SK-N-DZ (cell line): ENCODE measurements at regions not wholly inside any gene's neighbourhood (a gene's known extent, or its start where the extent isn't known, plus 50 kb on each side); places are given as distances from the start of the nearest gene placed in this dataset.
"Not testable (repeated sequence)": the region's sequence is repeated elsewhere in the genome, so short reads cannot be mapped to it uniquely, and the experiment has no call there.

ENCODE experiments used
- DNase-seq: peaks from one replicate; pipeline ENCODE4 v3.0.0-alpha.2; 2015; ENCODE audit warnings: low spot score

- DNase-seq: no peak
Observed at GRCh38 chr15:61342390-61342789, 113.3 kb upstream of the RORA start.

GRCh38 chr15:61339516-61339915, 110.4 kb upstream of the RORA start:
- DNase-seq: peak; percentile 39

GRCh38 chr15:61337541-61337940, 108.4 kb upstream of the RORA start:
- no peak for DNase-seq

- DNase-seq: no peak
Observed at GRCh38 chr15:61336026-61336638, 107.0 kb upstream of the RORA start.

DNA sequence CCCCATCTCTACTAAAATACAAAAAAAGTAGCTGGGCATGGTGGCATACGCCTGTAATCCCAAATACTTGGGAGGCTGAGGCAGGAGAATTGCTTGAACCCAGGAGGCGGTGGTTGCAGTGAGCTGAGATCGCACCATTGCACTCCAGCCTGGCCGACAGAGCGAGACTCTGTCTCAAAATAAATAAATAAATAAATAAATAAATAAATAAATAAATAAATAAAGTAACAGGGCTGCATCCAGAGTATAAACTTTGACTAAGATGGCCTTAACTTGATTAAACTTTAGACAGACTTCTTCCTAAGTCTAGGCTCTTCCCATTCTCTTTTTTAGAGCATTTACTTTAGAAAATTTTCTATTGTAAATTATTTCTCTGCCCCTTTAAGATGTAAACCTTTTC, 105.6 kb upstream of the RORA start:
- DNase-seq: not testable (repeated sequence)

DNA sequence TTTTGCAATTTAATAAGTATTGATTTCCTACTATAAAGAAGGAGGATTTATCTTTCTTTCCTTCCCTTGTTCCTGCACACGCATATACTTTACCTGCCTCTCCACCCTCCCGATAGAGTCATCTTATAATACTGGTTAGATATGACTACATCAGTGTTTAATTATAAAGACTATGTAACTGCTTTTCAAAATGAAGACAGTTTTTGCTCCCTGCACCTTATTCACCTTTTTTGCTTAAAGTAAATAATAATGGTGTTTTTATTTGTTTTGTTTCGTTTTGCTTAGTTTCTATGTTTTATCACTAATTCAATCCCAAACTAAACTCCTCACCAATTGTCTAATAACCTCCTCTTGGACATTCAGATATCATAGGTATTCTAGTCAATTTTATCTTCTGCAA, 101.9 kb upstream of the RORA start:
- DNase-seq: no peak

- no peak for DNase-seq
Observed at GRCh38 chr15:61327019-61327631, 98.0 kb upstream of the RORA start.

GRCh38 chr15:61319892-61320291, 90.8 kb upstream of the RORA start:
- no peak for DNase-seq

GRCh38 chr15:61318802-61319525, 89.9 kb upstream of the RORA start:
- DNase-seq: no peak

DNA sequence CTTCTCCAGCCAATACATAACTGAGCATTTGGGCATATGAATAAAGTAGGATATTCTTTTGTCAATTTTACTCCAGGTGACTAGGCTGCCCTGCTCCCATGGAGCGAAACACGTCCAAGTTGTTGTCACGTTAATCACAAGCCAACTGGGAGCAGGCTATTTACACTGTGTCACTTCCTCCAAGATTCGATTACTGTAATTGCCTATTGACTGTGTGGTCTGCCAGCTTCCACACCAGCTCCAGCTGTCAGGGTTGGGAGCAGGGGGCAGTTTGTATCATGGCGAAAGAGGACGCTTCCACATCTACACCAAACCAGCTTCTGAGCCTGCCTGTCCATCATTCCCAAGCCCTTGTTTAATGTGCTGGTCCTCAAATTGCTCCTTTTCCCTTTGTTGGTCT, 89.2 kb upstream of the RORA start:
- DNase-seq: peak; percentile 14

DNA sequence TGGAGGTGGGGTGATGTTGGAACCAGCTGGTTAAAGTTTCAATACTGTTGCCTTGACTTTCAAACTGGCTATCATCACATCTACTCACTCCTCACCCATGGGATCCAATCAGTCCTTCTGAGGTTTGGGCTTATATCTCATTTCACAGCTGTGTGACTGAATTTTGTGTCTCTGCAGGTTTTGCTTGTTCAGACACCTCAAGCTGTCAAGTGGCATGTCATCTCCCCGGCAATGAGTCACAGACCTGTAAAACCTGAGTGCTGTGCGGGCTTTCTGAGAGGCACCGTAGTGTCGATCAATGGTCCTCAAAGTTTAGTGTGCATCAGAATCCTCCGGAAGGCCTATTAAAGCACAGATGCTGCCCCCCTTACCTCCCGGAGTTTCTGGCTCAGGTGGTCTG, 86.4 kb upstream of the RORA start:
- DNase-seq: no peak

DNA sequence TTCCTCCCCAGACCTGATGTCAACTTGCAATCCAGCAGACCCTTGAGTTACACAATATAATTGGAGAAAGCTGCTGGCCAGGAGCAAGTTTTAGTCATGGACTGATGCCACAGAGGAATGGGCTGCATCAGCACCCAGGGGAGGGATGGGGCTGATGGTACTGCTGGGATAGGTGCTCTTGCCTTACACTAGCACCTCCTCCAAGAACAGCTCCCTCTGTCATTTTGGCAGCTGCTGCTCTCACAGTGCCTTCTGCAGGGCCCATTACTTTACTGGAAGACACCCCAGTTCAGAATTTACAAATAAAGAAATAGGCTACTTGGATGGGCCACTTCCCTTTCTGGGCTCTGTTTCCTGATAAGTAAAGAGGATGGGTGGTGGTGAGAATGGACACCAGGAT, 85.3 kb upstream of the RORA start:
- DNase-seq: no peak

DNA sequence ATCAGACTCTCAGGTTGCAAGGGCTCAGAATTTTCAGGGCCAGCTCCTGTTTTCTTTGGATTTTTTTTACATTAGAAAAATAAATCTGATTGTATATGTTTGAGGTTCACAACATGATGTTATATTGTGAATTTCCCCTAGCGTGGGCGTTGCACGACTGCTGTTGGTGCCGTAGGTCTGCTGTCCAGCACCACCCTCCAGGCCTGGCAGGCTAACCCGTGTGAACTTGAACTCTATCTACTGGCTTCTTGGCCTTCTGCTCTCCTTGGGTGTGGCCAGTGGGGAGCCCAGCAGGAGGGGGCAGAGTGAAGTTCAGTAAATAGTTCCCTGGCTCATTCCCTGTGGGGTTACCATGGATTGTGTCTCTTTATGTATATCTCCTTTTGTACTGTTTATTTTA, 80.5 kb upstream of the RORA start:
- DNase-seq: no peak

- DNase-seq: no peak
Observed at GRCh38 chr15:61309031-61309511, 80.0 kb upstream of the RORA start.

DNA sequence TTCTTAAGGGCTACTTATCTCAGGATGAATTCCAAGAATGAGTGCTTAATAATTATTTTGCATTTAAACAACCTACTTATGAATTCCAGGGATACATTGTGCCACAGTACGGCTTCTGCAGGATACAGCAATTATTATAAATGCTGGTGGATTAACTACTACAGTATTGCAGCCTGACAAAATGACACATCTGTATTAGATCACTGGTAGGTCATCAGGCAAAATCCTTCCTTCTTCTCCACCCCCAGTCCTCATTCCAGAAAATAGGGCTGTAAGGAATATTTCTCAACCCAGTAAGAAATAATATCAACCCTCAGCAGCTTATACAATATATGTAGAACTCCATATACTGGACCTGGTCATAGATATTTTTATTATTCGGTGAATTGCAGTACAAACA, 79.3 kb upstream of the RORA start:
- no peak for DNase-seq

DNA sequence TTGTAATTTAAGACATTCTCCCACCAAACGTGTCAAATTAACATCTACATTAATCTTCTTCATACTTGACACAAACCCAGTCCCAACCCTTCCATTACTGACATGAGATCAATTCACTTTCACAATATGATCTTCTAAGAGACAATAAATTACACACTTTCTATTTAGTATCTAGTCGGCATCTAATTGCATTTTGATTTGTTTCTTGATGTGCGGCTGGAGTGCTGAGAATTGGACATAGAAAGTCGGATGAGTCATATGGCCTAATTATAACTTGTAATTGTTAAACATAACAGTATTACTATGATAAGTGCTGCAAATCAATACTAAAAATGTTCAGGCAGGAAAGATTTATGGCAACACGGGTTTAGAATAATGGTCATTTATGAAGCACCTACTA, 78.4 kb upstream of the RORA start:
- no peak for DNase-seq

GRCh38 chr15:61301701-61302100, 72.6 kb upstream of the RORA start:
- DNase-seq: no peak

- no peak for DNase-seq
Observed at GRCh38 chr15:61299075-61299763, 70.1 kb upstream of the RORA start.

- DNase-seq: no peak
Observed at GRCh38 chr15:61295239-61295638, 66.1 kb upstream of the RORA start.

DNA sequence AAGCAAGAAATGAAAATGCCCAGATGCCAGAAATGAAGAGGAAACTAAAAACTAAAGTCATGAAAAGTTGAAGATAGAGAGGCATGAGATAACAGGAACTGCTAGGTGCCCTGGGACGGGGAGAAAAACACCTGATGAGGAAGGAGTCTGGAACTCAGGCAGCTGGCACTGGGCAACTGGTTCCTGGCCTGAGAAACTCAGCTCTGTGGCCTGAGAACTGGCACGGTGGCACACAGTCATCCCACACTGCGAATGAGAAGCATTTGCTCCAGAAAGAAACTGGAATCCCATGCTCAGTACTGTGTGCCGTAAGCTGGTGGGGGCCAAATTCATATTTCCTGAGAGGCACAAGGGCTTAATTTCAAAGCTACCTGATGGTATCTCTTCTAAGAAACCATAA, 53.6 kb upstream of the RORA start:
- no peak for DNase-seq

DNA sequence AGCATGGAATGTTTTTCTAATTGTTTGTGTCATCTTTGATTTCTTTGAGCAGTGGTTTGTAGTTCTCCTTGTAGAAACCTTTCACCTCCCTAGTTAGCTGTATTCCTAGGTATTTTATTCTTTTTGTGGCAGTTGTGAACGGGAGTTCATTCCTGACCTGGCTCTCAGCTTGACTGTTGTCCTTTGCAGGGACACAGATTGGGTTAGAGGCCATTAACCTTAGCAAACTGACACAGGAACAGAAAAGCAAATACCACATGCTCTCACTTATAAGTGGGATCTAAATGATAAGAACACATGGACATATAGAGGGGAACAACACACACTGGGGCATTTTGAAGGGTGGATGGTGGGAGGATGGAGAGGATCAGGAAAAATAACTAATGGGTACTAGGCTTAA, 52.2 kb upstream of the RORA start:
- no peak for DNase-seq
